Kidney (tissue), 13 donors: ENCODE measurements at regions not wholly inside any gene's neighbourhood (a gene's known extent, or its start where the extent isn't known, plus 50 kb on each side); places are given as distances from the start of the nearest gene placed in this dataset.

ENCODE experiments used
- DNase-seq, 5 donors: peaks; one replicate each; pipeline ENCODE4 v3.0.0-alpha.2; 2013 to 2020
- FAIRE-seq: peaks from 2 replicates; lab custom pipeline; 2012; peaks lifted over from hg19 to GRCh38; lab: Jason Lieb, UNC
- H3K27ac ChIP-seq, 2 donors: one replicate each; pipeline ENCODE4 v1.7.0; 2013; ENCODE audit warnings: low read depth in 2 of 2, low read length in 2 of 2, inconsistent platforms in 1 of 2
- H3K27me3 ChIP-seq: one replicate; pipeline ENCODE4 v1.7.1; 2013; ENCODE audit warnings: low read length, inconsistent platforms; ENCODE audit not compliant: control insufficient read depth, insufficient read depth
- H3K36me3 ChIP-seq, 3 donors: one replicate each; pipeline versions ENCODE4 v1.7.0 to v1.7.1; 2013; ENCODE audit warnings: low read length in 3 of 3, control low read depth in 1 of 3, inconsistent platforms in 1 of 3; ENCODE audit not compliant: insufficient read depth in 3 of 3, control insufficient read depth in 2 of 3
- H3K4me1 ChIP-seq, 3 donors: one replicate each; pipeline versions ENCODE4 v1.7.0 to v1.7.1; 2013; ENCODE audit warnings: low read length in 3 of 3, inconsistent platforms in 1 of 3, low read depth in 1 of 3; ENCODE audit not compliant: control insufficient read depth in 2 of 3, insufficient read depth in 2 of 3
- H3K4me3 ChIP-seq, 3 donors: one replicate each; pipeline versions ENCODE4 v1.7.0 to v1.8.1; 2013; ENCODE audit warnings: low read length in 3 of 3, control low read depth in 1 of 3, inconsistent platforms in 1 of 3
- H3K9ac ChIP-seq, 3 donors: one replicate each; pipeline versions ENCODE4 v1.7.0 to v1.7.1; 2013; ENCODE audit warnings: low read length in 3 of 3, control low read depth in 1 of 3, inconsistent platforms in 1 of 3
- H3K9me3 ChIP-seq, 3 donors: one replicate each; pipeline versions ENCODE4 v1.7.0 to v1.7.1; 2013; ENCODE audit warnings: low read length in 3 of 3, control low read depth in 1 of 3, inconsistent platforms in 1 of 3; ENCODE audit not compliant: control insufficient read depth in 2 of 3, insufficient read depth in 1 of 3
- CTCF ChIP-seq: IDR thresholded peaks from 3 replicates; pipeline ENCODE4 v1.5.1; 2012; ENCODE audit warnings: mild to moderate bottlenecking, moderate library complexity, borderline replicate concordance; ENCODE audit not compliant: insufficient read depth; ENCODE audit errors: extremely low read depth
- intact Hi-C: fragments of 100-400 bp; cut with DNase I; formaldehyde crosslinking; loops from one replicate; pipeline ENCODE4 v1.11.1; 2022
- donor health status: control.
- donor health status: control.
- donor health status: control.
- donor health status: control.
- donor health status: control.
- donor health status: DM: yes; HTN: yes; CAD: no.
- donor health status: Normal renal cell carcinoma (clear cell type).

- no peak overlapping the region for H3K4me3 ChIP-seq
- H3K27me3 ChIP-seq: no peaks in the 10 kb centered on the region
- H3K4me1 ChIP-seq: no peaks in the 10 kb centered on the region
- no peak overlapping the region for H3K9ac ChIP-seq
- H3K27ac ChIP-seq: no peak overlapping the region
- H3K9me3 ChIP-seq: no peaks in the 10 kb centered on the region
- DNase-seq (no peak), FAIRE-seq (no peak)
- intact Hi-C loops: no loop called here
- no peaks in the 10 kb centered on the region for H3K36me3 ChIP-seq
- TF ChIP-seq CTCF: no peak
Observed at GRCh38 chr7:17126413-17127268, 171.8 kb upstream of the AHR start.

GRCh38 chr7:17129218-17129617, 169.2 kb upstream of the AHR start:
- H3K27ac ChIP-seq: no peak overlapping the region
- intact Hi-C loops: no loop called here
- H3K36me3 ChIP-seq: no peaks in the 10 kb centered on the region
- no peak overlapping the region for H3K4me3 ChIP-seq
- no peak overlapping the region for H3K9ac ChIP-seq
- no peak for TF ChIP-seq CTCF
- H3K27me3 ChIP-seq: no peaks in the 10 kb centered on the region
- no peak for DNase-seq
- H3K4me1 ChIP-seq: no peaks in the 10 kb centered on the region
- no peak for FAIRE-seq
- no peaks in the 10 kb centered on the region for H3K9me3 ChIP-seq

- TF ChIP-seq CTCF: no peak
- Histone ChIP-seq H3K4me1 (no peaks in the 10 kb centered on the region), H3K9me3 (no peaks in the 10 kb centered on the region), H3K9ac (no peak overlapping the region), H3K36me3 (no peaks in the 10 kb centered on the region), H3K4me3 (peak overlapping the region in 2 of 3 donors; percentile 1 to 14), H3K27me3 (no peaks in the 10 kb centered on the region), H3K27ac (no peak overlapping the region)
- peak in 3 of 5 donors; percentile 70 to 89 (median 87) for DNase-seq
- intact Hi-C loops: no loop called here
- FAIRE-seq: no peak
Observed at GRCh38 chr7:17130281-17131059, 168.0 kb upstream of the AHR start.
